ENCODE measurements at regions not wholly inside any gene's neighbourhood (a gene's known extent, or its start where the extent isn't known, plus 50 kb on each side); places are given as distances from the start of the nearest gene placed in this dataset.

DNA sequence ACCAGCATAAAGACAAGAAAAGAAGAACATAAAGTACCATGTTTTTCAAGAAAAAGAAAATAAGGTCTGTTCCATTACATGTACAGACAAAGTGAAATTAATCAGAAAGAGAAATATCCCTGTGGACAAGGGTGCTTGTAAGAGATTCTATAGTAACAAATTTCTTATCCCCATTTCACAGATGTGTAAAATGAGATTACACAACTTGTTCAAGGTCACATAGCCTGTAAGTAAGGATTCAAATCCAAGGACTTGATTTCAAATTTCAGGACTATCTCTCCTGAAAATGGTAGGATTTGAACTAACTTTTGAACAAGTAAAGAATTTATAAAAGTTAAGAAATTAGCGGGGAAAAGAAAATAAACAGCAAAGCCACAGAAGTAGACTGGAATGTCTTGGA is 248.2 kb upstream of the SLC39A10 start:
- DNase-seq (ENCODE audit: low read depth), result no peak

- DNase-seq (ENCODE audit: low read depth), result no peak
Measured at GRCh38 chr2:195408196-195408595, 248.8 kb upstream of the SLC39A10 start.

GRCh38 chr2:195407783-195408182 is 249.2 kb upstream of the SLC39A10 start:
- no peak for DNase-seq (ENCODE audit: low read depth)

DNA sequence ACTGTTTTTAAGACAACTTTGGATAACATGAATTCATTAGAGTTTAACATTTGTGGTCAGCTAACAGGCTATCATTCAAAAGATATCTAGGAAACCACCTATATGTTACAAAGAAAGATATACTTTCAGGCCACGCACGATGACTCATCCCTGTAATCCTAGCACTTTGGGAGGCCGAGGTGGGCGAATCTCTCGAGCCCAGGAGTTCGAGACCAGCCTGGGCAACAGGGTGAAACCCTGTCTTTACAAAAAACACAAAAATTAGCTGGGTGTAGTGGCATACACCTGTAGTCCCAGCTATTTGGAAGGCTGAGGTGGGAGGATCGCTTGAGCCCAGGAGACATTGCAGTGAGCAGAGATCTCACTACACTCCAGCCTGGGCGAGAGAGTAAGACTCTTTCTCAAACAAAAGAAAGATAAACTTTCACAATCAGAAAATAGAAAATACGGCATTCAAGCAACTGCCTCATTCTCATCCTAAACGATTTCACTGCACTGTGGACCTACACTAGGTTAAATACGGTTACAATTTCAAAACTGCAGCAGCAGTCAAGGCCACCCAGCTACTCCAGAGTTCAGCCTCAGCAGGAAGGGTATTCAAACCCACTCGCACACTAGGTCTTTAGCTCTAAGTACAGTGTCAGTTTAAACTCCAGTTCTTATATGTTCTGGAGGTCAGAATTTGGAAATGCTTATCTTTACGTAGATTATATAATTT is 250.0 kb upstream of the SLC39A10 start:
- DNase-seq (ENCODE audit: low read depth), result no peak

GRCh38 chr2:195404651-195405050 is 252.4 kb upstream of the SLC39A10 start:
- DNase-seq (ENCODE audit: low read depth), result no peak

GRCh38 chr2:195396479-195396878 is 260.5 kb upstream of the SLC39A10 start:
- no peak for DNase-seq (ENCODE audit: low read depth)

DNA sequence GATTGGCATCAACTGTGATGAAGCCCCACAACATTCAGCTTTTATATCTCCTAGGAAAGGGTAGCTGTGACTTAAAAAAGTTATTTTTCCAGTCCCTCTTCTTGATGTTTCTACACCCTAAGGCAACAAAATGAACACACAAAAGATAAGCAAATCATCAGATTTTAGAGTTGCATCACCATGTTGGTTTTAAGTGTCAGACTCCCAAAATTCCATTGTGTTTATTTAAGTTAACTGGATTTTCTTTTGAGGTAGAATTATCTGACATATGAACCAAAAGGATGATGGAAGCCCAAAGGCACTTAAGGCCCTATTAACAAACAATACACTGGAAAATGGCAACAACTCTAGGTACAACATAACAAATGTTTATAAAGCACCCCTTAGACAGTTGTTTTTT is 261.7 kb upstream of the SLC39A10 start:
- DNase-seq (ENCODE audit: low read depth), result no peak

DNA sequence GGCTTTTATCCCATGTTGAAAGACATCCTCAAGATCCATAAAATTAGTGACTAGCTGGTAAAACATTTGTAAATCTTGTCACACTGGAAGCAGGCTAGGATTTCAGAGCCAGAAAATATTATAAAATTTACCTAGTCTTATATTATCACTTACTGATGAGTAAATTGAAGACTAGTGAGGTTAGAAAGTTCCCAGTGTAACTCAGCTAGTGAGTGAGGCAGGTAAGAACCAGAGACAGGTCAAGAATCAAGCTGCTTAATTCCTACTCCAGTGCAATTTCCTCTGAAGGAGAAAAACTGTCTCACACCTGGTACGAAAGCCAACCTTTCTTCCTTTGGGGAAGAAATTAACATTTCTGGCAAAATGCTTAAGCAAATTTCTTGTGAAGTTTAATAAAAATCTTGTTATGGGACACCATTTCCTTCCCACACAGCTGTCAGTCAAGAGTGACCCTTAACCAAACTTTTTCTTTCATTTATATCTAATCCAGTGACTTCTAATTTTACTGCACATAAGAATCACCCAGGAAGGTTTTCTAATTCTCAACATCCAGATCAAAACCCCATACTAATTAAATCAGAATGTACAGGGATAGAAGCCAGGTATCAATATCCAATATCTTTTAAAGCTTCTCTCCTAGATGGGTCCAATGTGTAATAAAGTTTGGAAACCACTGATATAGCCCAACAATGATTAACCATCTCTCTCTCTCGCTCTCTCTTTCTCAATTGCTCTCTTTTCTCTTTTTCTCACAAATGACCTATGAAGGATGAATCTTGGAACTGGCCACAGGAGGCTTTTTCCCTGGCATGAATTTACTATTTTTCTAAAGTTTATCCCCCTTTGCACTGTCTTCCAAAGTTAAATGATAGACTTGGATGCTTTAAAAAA is 264.3 kb upstream of the SLC39A10 start:
- DNase-seq (ENCODE audit: low read depth), result no peak

DNA sequence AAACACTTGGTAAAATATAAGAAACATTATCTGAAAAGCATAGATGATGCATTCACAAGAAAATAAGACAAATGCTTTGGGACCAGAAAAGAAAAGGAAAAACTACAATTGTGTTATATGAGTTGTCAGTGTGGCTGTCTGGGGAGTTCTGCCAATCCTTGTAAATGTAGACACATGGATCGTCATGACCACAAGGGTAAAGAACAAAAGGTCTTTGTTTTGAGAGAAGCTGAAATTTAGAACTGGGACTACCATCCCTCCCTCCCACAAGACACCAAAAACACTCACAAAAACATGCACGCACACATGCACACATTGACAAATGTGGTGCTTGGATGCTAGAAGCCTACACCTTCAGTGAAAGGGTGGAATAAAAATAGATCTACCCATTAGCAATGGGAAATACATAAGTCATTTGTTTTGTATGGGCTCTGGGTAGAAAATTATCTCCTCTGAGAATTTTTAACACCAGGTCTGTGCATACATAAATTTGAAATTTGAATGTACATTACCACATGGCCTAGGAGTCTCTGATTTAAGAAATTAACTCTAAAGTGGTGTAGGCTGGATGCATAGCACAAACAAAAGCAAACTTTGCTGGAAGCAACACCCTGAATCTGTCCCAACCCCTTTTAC is 266.2 kb upstream of the SLC39A10 start:
- no peak for DNase-seq (ENCODE audit: low read depth)

DNA sequence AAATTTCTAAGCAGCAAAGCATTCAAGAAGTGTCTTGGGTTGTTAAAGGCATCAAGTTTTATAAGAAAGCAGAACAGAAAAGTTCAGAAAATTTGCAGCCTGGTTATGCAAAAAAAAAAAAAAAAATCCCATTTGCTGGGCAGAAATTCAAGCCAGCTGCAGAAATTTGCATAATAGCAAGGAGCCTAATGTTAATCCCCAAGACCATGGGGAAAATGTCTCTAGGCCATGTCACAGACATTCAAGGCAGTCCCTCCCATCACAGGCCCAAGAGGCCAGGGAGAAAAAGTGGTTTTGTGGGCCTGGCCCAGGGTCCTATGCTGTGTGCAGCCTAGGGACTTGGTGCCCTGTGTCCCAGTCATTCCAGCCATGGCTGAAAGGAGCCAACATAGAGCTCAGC is 269.0 kb upstream of the SLC39A10 start:
- DNase-seq (ENCODE audit: low read depth), result no peak

GRCh38 chr2:195382186-195382585 is 274.8 kb upstream of the SLC39A10 start:
- DNase-seq (ENCODE audit: low read depth), result no peak

DNA sequence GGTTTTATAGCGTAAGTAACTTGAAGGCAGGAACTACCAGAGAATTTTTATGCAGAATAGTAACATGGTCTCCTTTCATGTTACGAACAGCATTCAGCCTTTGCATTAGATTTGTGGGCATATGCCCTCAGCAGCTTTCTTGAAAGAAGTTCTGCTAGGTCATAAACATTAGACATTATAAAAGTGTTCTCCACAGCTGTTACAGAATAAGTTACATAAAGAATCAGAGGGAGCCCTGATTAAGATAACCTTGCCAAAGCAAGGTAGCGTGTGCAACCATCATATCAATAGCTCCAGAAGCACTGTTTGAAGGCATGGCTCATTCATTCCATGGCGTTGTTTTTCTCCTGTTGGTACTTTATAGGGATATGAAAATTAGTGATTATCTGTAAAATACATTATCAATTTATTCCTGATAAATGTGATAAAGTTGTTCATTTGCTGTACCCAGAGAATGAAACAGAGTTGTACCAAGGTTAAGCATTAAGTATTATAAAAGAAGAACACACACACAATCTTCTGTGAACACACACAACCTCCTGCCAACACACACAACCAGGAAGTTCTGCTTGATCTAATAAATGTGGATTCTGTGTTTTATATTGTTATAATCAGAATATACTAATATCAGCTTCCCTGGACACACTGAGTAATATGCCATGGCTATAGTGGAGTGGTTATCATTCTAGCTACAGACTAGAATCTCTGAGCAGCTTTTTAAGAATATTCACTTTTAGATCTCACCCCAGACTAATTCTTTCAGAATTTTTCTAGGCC is 286.7 kb upstream of the SLC39A10 start:
- DNase-seq (ENCODE audit: low read depth), result no peak

DNA sequence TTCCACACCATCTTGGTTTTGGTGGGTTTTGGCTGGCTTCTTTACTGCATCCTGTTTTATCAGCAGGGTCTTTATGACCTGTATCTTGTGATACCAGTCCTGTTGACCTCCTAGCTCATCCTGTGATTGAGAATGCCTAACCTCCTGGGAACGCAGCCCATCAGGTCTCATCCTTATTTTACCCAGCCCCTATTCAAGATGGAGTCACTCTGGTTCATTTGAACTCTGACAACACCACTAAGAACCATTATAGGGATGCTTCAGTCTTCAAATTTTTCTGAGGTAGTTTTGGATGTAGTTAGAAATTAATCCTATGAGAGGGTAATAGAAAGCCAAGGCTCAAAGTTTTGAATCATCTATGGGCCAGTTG is 287.8 kb upstream of the SLC39A10 start:
- no peak for DNase-seq (ENCODE audit: low read depth)

GRCh38 chr2:195368249-195369217 is 288.5 kb upstream of the SLC39A10 start:
- DNase-seq (ENCODE audit: low read depth), result no peak

- DNase-seq (ENCODE audit: low read depth), result no peak
Measured at GRCh38 chr2:195367809-195368208, 289.2 kb upstream of the SLC39A10 start.

- no peak for DNase-seq (ENCODE audit: low read depth)
Measured at GRCh38 chr2:195364015-195364965, 292.7 kb upstream of the SLC39A10 start.

DNA sequence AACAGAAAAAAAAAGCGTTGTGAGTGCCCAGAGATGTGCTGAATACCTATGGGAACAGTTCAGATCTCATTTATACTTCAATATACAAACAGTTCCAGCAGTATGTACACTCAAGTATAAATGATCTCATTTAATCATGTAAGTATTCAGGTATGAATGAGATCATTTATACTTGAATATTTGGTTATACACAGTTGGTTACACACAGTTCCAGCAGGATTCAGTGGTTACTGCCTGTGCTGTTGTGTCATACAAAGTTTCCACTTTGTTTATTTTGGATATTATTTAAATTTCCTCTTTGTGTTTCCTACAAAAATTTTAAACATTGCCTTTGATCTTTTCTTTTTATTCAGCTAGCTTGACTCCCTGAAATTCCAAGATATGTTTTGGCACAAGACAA is 293.5 kb upstream of the SLC39A10 start:
- DNase-seq (ENCODE audit: low read depth), result no peak

GRCh38 chr2:195360242-195360641 is 296.8 kb upstream of the SLC39A10 start:
- no peak for DNase-seq (ENCODE audit: low read depth)

GRCh38 chr2:195359043-195359735 is 297.8 kb upstream of the SLC39A10 start:
- no peak for DNase-seq (ENCODE audit: low read depth)

Data from stimulated activated CD4-positive, alpha-beta T cell treated with anti-CD3 and anti-CD28 coated beads, Interleukin-2, amount 100 ng/mL, for 4 hours (primary cell).